ENCODE measurements at regions not wholly inside any gene's neighbourhood (a gene's known extent, or its start where the extent isn't known, plus 50 kb on each side); places are given as distances from the start of the nearest gene placed in this dataset.
"Not testable (repeated sequence)": the region's sequence is repeated elsewhere in the genome, so short reads cannot be mapped to it uniquely, and the experiment has no call there.

DNA sequence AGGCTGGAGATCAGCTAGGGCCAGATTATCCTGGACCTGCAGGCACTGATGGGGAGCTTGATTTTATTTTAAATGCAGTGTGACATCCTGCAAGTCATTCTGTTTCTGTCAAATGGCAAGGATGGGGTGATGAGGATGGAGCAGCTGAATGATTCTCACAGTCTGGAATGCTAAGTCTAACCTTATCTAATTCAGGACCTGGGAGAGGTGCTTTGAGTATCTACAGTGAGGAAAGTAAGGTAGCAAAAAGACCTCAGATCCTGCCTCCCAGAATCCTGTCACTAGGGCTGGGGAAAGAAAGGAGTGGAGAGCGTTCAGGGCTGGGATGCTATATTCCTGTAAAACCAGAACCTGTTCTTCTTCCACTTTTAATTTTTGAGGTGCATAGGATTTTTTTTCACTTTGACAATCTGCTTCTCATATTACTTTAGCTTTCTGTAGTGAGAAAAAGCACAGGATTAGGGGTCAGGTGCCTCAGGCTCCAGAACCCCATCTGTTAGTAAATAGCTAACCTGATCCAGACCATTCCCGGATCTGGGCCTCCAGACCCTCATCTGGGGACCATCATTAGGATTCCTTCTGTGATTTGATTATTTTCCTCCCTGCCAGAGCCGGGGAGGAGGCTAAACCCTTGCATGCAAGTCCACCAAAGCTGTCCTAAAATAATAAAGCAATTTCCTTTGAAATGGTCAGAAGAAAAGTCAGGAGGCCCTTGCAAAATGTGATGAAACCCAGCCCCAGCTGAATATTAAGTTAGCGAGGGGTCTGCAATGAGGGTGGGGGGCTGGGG, 54.7 kb downstream of the ASCL1 start:
- no peak for DNase-seq

DNA sequence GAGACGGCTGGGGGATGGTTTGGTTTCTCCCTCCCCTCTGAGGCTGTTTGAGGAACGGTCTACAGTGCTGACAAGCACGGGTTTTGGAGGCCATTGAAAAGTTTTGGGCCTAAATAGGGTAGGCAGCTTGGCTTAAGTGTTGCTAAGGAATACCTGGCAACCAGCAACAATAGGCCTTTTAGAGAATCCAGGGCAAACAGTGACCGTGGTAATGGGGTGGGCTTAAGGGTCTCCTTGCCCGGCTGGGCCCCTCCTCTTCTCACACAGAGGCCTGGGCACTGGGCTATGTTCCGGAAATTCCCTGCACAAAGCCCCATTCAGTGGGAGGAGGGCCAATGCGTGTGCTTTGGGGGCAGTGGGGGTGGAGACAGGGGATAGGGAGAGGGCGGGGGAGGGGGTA, 55.4 kb downstream of the ASCL1 start:
- DNase-seq, result peak; percentile 83

DNA sequence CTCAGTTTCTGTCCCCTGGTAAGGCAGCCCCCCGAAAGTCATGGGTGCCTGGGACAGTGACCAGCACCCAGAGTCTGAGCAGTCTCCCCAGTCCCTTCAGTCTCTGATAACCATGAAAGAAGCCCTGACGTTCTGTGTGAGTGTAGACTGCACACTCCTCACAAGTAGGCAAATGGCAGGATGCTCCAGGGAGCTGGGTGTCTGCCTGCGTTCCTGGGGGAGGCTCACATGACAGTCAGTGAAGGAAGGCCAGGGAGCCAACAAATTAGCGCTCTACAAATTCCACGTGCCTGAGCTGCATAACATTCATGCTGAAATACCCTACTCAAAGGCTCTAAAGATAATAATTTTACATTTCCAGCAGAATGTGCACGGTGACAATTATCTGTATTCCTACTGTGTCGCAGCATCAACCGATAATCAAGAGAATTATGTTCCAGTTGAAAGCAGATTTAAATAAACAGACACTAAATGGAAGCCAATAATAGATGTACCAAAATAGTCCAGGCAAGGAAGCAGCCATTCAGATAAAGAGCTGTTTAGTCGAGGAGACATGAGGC, 56.3 kb downstream of the ASCL1 start:
- peak; percentile 49 for DNase-seq

DNA sequence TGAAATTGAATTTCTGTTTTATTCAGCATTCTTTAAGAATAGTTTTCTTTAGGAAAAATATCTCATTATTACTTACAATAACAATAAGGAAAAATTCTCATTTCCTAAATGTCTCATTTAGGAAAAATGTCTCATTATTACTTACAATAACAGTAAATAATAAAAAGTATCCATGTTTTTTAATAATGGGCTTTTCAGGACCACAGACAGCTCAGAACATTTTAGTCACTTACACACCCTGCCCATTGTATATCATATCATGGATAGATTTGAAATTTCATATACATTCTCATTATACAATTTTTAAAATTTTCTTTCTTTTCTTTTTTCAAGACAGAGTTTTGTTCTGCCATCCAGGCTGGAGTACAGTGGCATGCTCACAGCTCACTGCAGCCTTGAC, 58.9 kb downstream of the ASCL1 start:
- DNase-seq, result no peak

DNA sequence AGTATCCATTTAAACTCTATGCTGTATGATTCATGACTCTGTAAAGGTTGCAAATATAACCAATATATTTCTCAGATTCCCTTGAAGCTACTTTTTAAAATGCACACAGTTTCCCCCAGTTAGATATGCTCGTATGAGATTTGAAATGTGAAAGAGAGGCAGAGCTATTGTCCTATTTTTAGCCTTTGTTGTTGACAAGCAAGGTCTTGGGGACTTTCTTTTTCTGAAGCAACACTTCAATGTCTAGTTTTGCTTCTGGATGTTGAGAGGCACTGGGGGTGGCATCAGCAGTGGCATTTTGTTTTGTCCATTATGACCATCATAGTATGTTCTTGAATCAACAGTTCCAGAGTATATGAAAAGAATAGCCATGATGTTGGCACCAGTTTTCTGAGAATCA, 63.4 kb downstream of the ASCL1 start:
- DNase-seq, result no peak

DNA sequence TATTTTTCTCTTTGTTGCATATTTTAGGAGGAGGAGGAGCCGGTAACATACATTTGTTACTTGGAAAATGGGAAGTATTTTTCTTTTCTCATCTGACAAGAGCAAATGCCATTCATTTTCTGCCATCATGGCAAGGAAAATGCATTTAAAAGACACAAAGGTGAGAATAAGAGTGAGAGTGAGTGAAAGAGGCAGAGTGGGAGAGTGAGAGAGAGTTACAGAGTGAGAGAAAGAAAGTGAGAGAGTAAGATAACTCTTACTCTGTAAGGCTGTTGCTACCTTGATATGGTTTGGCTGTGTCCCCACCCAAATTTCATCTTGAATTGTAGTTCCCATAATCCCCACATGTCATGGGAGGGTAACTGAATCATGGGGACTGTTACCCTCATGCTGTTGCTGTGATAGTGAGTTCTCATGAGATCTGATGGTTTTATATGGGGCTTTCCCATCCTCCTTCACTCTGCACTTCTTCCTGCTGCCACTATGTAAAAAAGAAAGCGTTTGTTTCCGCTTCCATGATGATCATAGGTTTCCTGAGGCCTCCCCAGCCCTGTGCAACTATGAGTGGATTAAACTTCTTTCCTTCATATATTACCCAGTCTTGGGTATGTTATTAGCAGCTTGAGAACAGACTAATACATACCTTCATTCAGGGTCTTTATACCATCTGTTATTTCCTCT, 64.2 kb downstream of the ASCL1 start:
- no peak for DNase-seq

DNA sequence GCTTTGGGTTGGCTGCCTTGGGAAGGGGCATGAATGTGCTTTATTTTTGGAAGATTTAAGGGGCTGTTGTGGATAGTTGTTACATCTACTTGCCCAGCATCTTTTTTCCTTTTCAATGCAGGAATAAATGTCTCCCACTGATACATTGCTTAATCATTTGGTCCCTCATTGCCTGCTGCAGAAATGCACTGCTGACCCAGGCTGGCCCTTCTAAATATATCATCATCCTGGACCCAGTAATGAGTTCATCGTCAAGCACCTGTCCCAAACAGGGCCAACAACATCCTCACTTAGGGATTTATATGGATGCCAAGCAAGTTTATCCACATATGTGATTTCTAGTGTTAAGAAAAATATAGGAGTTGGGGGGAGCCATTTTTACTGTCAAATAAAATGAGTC, 67.2 kb downstream of the ASCL1 start:
- DNase-seq, result no peak

DNA sequence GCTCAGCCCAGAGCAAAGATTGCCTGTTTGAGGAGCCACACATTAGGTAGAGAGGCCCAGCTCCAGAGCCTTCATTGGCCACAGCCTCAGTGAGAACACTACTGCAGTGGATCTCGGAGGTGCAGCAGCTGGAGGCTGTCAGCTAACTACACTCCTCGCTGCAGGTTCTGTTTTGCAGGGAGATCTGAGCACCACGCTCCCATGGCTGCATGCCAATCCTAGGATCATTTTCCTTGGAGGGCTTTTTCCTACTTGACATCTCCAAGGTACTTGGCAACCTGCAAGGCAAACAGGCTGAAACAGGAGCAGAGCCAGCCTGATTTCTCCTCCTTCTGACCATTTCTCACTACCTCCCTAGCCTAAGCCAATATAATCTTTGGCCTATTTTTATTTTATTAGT, 69.2 kb downstream of the ASCL1 start:
- not testable (repeated sequence) for DNase-seq

DNA sequence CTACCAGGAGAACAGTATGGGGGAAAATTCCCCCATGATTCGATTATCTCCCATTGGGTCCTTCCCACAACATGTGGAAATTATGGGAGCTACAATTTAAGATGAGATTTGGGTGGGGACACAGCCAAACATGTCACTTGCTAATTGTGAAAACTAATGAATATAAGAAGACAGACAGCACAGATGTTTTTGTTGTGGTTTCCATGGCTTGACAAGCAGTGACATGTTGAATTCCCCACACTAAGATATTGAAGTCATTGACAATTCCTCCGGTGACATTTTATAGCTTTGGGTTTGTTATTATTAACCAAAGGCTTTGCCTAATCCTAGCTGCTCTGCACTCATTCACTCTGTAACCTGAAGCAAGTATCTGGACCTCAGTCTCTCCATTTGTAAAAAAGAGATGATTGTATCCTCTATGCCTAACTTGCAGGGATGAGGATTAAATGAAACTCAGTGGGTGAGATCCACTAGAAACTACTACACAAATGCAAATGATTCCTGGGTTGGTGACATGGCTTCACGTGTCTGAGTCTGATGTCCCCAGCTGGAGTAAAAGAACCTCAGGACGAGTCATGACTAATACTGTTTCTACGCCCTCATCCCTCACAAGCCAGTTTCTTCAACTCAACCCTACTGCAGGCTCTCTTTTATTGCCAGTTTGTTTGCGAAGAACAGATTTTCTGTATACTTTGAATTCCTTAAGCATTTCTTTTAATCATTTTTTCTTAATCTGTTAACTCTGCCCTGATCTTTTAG, 71.6 kb downstream of the ASCL1 start:
- no peak for DNase-seq

DNA sequence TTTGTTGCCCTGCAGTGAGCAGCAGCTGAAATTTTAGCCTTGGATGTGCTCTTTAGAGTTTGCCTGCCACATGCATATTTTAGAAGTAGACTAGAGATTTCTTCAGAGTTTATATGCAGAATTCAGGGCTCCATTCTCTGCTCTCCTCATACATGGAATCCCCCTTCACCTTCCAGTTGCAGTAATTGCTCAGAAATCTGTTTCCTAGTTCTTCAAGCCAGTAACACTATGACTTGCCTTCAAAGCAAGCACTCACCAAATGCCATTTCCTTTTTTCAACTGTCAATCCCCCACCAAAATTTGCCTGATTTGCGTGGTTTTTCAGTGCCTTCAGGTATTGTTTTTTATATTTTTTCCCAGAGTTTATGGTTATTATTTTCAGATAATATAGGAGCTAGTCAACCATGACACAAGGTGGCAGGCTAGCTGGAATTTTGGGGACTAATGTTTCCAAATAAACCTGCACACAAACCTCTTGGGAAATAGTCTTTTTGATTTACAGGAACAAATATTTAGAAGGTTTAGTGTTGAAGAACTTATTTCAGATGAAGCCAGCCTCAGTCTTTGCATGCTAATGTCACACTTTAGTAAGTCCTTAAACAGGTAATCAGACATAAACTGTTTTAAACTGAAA, 79.2 kb downstream of the ASCL1 start:
- no peak for DNase-seq

DNA sequence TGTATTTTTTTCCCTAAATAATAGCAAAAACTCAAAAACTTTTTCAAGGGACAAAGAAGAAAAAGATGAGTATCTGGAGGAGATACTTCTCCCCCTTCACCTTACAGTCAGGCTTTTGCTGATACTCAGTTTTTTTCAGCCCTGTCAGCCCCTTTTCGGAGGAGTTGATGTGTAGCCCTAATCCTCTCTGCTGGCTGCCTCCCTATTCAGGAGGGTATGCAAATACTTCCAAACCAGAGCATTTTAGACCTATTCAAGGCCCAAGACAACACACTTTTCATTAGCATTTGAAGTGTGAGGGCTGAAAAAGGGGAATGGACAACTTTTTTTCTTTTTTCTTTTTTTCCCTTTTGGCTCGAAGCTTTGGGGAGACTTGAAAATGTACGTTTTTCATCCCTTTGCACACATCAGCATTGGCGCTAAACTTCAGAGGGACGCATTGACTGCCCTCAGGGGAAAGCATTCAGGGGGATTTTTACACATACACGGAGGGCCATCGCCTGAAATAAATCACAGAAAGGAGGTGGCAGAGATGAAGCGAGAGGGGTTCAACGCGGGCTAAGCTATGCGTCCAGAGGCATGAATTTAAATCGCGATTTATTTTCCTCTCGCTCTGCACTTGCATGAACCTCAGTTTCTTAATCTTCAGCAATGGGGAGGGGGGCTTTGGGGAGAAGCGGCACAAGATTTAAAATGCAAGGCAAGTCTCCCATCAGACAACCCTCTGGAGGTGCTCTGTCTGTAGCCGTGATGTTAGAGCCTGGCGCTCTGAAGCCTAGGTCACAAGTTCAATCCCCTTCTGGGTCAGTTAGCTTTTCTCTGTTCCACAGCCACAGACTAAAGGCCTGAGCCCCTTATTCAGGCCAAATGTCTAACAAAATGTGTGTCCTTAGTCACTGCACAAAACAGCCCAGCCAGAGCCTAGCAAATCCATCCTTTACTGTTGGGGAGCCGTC, 86.3 kb downstream of the ASCL1 start:
- DNase-seq, result peak; percentile 43

DNA sequence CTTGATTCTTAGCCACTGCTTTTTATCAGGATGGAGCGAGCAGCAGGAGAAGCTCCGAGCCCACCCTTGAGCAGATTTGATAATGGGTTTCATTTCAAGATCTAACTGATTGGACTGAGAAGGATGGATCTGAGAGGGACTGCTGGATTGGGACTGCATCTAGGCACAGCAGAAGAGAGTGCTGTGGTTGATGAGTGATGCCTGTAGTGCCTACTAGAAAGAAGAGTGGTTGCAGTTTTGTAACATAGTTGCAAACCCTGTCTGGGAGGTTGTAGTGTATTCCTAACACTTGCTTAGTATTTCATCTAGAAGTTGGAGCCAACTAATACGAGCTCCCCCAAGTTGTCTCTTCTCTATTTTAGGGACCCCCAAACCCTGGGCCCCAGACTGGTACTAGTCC, 88.7 kb downstream of the ASCL1 start:
- no peak for DNase-seq

DNA sequence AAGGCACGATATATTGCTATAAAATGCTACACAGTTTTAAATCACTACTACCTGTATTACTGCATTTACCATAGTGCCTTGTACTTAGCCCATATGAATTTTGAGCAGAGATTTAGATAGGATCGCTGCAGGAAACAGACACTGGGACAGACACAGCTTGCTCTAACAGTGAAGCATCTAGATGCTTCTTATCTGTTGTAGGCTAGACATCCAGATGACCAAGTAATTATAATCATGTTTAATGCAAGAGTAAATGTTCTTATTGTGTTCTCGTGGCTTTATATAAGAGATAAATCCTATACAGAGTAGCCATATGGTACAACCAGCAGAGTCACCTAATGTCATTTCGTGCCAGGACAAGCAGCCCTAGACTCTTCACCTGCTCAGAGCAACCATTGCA, 92.8 kb downstream of the ASCL1 start:
- no peak for DNase-seq

DNA sequence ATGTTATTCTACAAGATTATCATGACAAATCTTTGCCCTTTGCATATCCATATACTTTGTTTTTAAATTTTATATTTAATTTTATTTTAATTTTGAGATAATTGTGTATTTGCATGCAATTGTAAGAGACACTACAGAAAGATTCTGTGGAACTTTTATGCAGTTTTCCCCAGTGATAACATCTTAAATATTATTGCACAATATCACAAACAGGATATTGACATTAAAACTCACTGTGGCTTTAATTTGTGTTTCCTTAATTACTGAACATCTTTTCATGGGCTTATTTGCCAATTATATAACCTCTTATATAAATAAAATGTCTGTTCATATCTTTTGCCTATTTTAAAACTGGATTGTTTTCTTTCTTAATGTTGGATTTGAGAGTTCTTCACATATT, 95.6 kb downstream of the ASCL1 start:
- DNase-seq, result no peak

DNA sequence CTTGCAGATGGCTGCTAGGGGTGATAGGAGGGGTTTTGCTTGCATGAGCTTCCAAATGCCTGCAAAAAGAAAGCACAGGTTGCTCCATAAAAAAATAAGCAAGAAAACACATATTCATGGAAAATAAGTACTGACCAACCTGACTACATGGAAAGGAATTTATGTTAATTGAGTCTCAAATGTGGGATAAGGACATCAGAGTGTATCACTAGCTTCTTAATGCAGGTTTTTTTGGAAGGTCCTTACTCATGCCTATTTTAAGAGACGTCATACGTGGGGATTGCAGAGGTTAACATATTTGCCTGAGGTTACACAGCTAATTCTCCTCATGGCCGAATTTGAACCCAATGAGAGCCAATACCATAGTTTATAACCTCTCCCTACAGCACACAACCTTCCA, 116.2 kb downstream of the ASCL1 start:
- no peak for DNase-seq

DNA sequence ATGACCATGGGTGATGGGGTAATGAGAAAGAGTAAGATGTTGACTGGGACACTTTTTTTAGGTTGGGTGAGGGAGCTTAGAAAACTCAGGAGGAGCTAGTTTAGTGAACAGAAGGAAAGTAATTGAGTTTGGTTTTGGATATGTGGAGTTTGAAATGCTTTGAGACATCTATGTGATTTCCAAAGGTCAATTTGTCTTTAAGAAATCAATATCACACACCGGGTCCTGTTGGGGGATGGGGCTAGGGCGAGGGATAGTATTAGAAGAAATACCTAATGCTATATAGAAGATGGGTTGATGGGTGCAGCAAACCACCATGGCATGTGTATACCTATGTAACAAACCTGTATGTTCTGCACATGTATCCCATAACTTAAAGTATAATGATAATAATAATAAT, 118.4 kb downstream of the ASCL1 start:
- no peak for DNase-seq

DNA sequence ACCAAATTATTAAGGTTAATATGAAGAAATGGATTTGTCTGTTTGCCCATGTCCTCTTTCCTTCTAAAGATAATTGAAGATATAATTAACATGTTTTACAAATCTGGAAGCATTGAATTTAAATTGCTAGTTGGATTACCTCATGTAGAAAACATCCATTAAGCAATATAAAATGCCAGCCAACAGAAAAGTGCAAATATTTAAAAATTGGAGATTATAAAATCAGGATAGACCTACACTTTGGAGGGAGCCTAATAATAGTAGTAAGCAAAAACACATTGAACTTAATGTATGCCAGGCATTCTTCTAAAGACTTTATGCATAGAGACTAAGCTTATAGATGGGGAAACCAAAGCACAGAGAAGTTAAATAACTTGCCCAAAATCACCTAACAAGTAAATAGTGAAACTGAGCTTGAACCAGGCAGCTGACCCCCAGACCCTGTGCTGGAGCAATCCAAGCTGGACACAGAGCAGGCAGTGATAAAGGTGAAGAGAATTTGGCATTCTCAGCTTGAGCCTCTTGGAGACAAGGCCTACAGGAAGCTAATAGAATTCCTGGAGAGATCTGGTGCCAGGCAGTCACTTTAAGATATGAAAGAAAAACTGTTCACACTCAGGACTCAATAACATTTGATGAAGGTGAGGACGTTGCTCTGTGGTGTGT, 119.8 kb downstream of the ASCL1 start:
- DNase-seq, result no peak

DNA sequence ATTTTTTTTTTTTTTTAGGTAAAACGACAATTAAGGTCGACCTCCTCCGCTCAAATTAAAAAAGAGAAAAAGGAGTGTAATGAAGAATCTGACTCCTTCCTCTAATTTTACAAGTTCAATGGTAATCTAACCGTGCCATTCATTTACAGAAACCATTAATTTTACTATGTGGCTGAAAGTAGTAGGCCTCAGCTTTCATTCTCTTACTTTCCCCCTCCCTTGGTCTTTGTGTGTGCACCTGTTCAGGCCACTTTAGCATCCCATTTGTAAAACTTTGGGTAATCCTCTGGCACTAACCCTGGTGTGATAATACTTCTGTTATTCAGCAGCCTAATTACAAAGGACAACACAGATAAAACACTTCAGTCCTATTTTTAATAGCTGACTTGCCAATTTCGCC, 128.1 kb downstream of the ASCL1 start:
- no peak for DNase-seq

DNA sequence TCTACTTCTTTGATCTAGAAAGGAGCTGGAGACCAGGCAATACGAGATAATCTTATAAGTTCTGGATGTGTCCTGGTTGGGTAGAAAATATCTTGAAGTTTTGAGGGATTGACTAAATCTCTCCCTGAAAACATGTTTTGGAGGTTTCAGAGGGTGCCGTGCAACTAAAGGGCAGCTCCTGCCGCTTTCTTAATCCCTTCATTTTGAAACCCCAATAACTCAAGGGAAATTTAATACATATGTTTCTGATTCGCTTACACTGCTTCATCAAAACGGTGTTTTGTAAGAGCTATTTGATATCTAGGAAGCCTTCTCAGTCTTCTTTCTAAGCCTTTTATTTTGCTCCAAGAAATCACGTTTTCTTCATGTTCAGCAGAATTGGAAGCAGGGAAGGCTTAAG, 129.0 kb downstream of the ASCL1 start:
- DNase-seq, result no peak

DNA sequence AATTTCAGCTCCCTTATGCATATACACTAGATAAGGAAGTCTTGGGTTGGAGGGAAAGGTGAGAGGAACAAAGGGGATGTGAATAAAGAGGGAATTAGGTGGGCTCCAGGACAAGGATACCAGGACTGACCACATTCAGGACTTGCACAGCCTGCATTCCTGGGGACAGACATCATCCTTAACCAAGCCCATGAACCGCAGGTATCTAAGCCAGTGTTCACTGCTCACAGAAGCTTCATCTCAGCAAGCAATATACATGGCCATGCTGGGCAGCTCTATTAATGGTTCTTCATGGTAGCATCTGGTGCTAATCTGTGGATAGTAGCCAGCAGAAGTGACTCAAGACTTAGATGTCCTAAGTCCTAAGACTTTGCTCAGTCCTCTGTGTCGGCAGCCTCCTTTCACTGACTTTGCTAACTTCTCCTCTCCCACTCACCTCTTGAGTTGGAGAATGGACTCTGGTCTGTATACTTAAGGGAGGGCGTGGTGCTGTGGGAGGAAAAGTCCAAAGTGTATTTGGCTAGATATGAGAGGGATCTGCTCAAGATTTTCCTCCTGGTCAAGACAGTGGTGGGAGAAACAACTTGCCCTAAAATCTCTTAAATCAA, 136.1 kb downstream of the ASCL1 start:
- DNase-seq, result no peak

DNA sequence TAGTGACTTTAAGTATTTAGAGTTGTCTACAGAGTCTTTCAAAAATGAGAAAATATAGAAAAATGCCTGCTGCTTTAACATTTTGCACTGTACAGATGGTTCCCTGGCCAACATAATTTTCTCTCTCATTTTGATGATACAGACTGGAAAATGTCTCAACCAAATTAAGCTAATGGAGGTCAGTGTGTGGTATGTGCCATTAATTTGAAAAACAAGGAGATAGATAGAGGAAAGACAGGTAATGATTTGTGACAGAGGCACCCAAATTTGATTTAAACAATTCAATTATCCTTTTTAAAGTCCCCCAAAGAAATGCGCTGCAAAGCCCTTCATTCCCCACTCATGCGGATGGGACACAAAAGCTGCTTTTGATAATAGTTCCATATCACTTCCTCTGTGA, 140.0 kb downstream of the ASCL1 start:
- DNase-seq, result no peak

Measured in retina (tissue), 1 donor.